H9 (cell line): ENCODE measurements at regions not wholly inside any gene's neighbourhood (a gene's known extent, or its start where the extent isn't known, plus 50 kb on each side); places are given as distances from the start of the nearest gene placed in this dataset.

Source experiments
- DNase-seq: peaks from one replicate; pipeline ENCODE4 v3.0.0-alpha.2; 2017
- H2AFZ ChIP-seq: one replicate; pipeline ENCODE4 v1.6.1; 2013; ENCODE audit warnings: mild to moderate bottlenecking, low read length, control low read depth, moderate library complexity
- H2AK5ac ChIP-seq: 2 replicates; pipeline ENCODE4 v1.6.1; 2013; ENCODE audit warnings: low read length, control low read depth, mixed read lengths; ENCODE audit not compliant: insufficient read length
- H2BK120ac ChIP-seq: one replicate; pipeline ENCODE4 v1.6.1; 2013; ENCODE audit warnings: low read depth, mild to moderate bottlenecking, low read length, control low read depth, inconsistent platforms; ENCODE audit not compliant: poor library complexity, severe bottlenecking
- H2BK12ac ChIP-seq: 2 replicates; pipeline ENCODE4 v1.6.1; 2013; ENCODE audit warnings: low read length, control low read depth, mixed read lengths, low read depth; ENCODE audit not compliant: insufficient read length
- H2BK15ac ChIP-seq: 2 replicates; pipeline ENCODE4 v1.6.1; 2013; ENCODE audit warnings: low read depth, low read length, control low read depth
- H2BK20ac ChIP-seq: one replicate; pipeline ENCODE4 v1.6.1; 2013; ENCODE audit warnings: low read depth, mild to moderate bottlenecking, low read length, control low read depth, inconsistent platforms; ENCODE audit not compliant: poor library complexity, severe bottlenecking
- H2BK5ac ChIP-seq: 2 replicates; pipeline ENCODE4 v1.6.1; 2013; ENCODE audit warnings: low read length, control low read depth, mixed read lengths; ENCODE audit not compliant: insufficient read length
- H3K14ac ChIP-seq: 2 replicates; pipeline ENCODE4 v1.6.1; 2013; ENCODE audit warnings: low read length, control low read depth; ENCODE audit not compliant: insufficient read depth
- H3K18ac ChIP-seq: 2 replicates; pipeline ENCODE4 v1.6.1; 2013; ENCODE audit warnings: low read depth, mild to moderate bottlenecking, mixed read lengths, low read length, control low read depth; ENCODE audit not compliant: insufficient read length
- H3K23ac ChIP-seq: 2 replicates; pipeline ENCODE4 v1.6.1; 2013; ENCODE audit warnings: low read length, control low read depth, mixed read lengths, low read depth; ENCODE audit not compliant: insufficient read length
- H3K23me2 ChIP-seq: 2 replicates; pipeline ENCODE4 v1.6.1; 2013; ENCODE audit warnings: low read depth, mild to moderate bottlenecking, mixed read lengths, low read length, control low read depth; ENCODE audit not compliant: insufficient read length, poor library complexity, severe bottlenecking
- H3K27ac ChIP-seq: 2 replicates; pipeline ENCODE4 v1.5.1; 2013; ENCODE audit warnings: low read length, control low read depth, mixed read lengths, low read depth; ENCODE audit not compliant: insufficient read length
- H3K27me3 ChIP-seq: 2 replicates; pipeline ENCODE4 v1.6.1; 2013; ENCODE audit warnings: low read length, control low read depth, inconsistent platforms; ENCODE audit not compliant: insufficient read depth
- H3K4ac ChIP-seq: 2 replicates; pipeline ENCODE4 v1.6.1; 2013; ENCODE audit warnings: low read depth, mild to moderate bottlenecking, control low read depth, inconsistent platforms, low read length, moderate library complexity
- H3K4me1 ChIP-seq: 2 replicates; pipeline ENCODE4 v1.6.1; 2013; ENCODE audit warnings: low read length, control low read depth, inconsistent platforms; ENCODE audit not compliant: insufficient read depth
- H3K4me2 ChIP-seq: 2 replicates; pipeline ENCODE4 v1.6.1; 2013; ENCODE audit warnings: low read length, control low read depth, mixed read lengths; ENCODE audit not compliant: insufficient read length, insufficient read depth
- H3K56ac ChIP-seq: 2 replicates; pipeline ENCODE4 v1.6.1; 2013; ENCODE audit warnings: low read depth, mild to moderate bottlenecking, mixed read lengths, low read length, control low read depth; ENCODE audit not compliant: insufficient read length
- H3K79me1 ChIP-seq: 2 replicates; pipeline ENCODE4 v1.6.1; 2013; ENCODE audit warnings: low read depth, mild to moderate bottlenecking, moderate library complexity, low read length, control low read depth, inconsistent platforms; ENCODE audit not compliant: insufficient read depth, poor library complexity, severe bottlenecking
- H3K79me2 ChIP-seq: 2 replicates; pipeline ENCODE4 v1.6.1; 2013; ENCODE audit warnings: low read length, control low read depth, inconsistent platforms; ENCODE audit not compliant: insufficient read depth
- H3K9ac ChIP-seq: 2 replicates; pipeline ENCODE4 v1.6.1; 2013; ENCODE audit warnings: low read length, control low read depth, mixed read lengths; ENCODE audit not compliant: insufficient read length; ENCODE audit errors: extremely low read depth
- H3K9me3 ChIP-seq: one replicate; pipeline ENCODE4 v1.6.1; 2013; ENCODE audit warnings: low read depth, low read length, inconsistent platforms; ENCODE audit not compliant: control insufficient read depth
- H3T11ph ChIP-seq: one replicate; pipeline ENCODE4 v1.6.1; 2013; ENCODE audit warnings: mild to moderate bottlenecking, low read length, control low read depth, inconsistent platforms
- H4K20me1 ChIP-seq: one replicate; pipeline ENCODE4 v1.6.1; 2013; ENCODE audit not compliant: control insufficient read depth, insufficient read length, insufficient read depth
- H4K5ac ChIP-seq: 2 replicates; pipeline ENCODE4 v1.6.1; 2013; ENCODE audit warnings: low read depth, mild to moderate bottlenecking, mixed read lengths, low read length, control low read depth; ENCODE audit not compliant: insufficient read length
- H4K8ac ChIP-seq: replicated peaks from 2 replicates; pipeline ENCODE4 v1.6.1; 2013; ENCODE audit warnings: low read length, control low read depth, mixed read lengths, low read depth; ENCODE audit not compliant: insufficient read length
- H4K91ac ChIP-seq: 2 replicates; pipeline ENCODE4 v1.6.1; 2013; ENCODE audit warnings: low read depth, mild to moderate bottlenecking, moderate library complexity, mixed read lengths, low read length, control low read depth; ENCODE audit not compliant: insufficient read length
- H3K27ac Mint-ChIP-seq, 3 experiments: 2 replicates in 2 of 3; 3 replicates in 1 of 3; pipeline ENCODE4 v1.8.0; 2020 to 2021; ENCODE audit warnings: mixed read lengths in 3 of 3, mild to moderate bottlenecking in 1 of 3, moderate library complexity in 1 of 3
- H3K27me3 Mint-ChIP-seq: 2 replicates; pipeline ENCODE4 v1.8.0; 2021; ENCODE audit warnings: low read depth, mild to moderate bottlenecking, moderate library complexity, mixed read lengths
- H3K36me3 Mint-ChIP-seq, 3 experiments: 2 replicates in 2 of 3; 3 replicates in 1 of 3; pipeline ENCODE4 v1.8.0; 2020 to 2021; ENCODE audit warnings: low read depth in 3 of 3, mixed read lengths in 3 of 3; ENCODE audit not compliant: insufficient read depth in 1 of 3
- H3K4me1 Mint-ChIP-seq, 2 experiments: 2 replicates each; pipeline ENCODE4 v1.8.0; 2020; ENCODE audit warnings: mixed read lengths in 2 of 2
- H3K4me3 Mint-ChIP-seq, 2 experiments: 2 replicates in 1 of 2; 3 replicates in 1 of 2; pipeline ENCODE4 v1.8.0; 2020 to 2021; ENCODE audit warnings: mild to moderate bottlenecking in 2 of 2, mixed read lengths in 2 of 2, moderate library complexity in 1 of 2
- H3K9me3 Mint-ChIP-seq, 2 experiments: 2 replicates in 1 of 2; 3 replicates in 1 of 2; pipeline ENCODE4 v1.8.0; 2020; ENCODE audit warnings: mild to moderate bottlenecking in 2 of 2, mixed read lengths in 2 of 2, moderate library complexity in 1 of 2
- WGBS: extraction: QIAGEN DNeasy Blood & Tissue Kit; methylation state at CpG from one replicate; pipeline ENCODE4 v1.1.7; 2013; ENCODE audit warnings: missing lambda C conversion rate, low lambda C conversion rate, mixed read lengths; ENCODE audit not compliant: insufficient read length; ENCODE audit errors: extremely low coverage; 5-methylcytosine and 5-hydroxymethylcytosine counted together
- TF ChIP-seq, protein P1 (sequence below): fragments of 200-600 bp; sonication (generic); conservative IDR thresholded peaks from 3 replicates; pipeline ENCODE4 v1.8.0; 2021; ENCODE audit warnings: antibody characterized with exemption, mild to moderate bottlenecking

DNA sequence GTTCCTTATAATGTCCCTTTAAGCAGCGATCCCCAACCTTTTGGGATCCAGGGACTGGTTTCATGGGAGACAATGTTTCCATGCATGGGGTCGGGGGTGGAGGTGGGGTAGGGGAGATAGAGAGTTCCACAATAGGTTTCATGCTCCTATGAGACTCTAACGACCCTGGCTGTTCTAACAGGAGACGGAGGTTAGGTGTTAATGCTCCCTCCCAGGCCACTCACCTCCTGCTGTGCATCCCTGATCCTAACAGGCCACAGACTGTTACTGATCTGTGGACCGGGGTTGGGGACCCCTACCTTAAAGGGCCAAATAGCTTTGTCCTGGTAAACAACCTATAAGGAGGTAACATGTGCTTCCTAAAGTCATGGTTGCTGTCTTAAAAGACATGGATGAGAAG is 602.5 kb upstream of the RGMB start:
- Histone ChIP-seq H3K9ac (no peak overlapping the region), H3K27me3 (no peaks in the 10 kb centered on the region), H2BK120ac (no peak overlapping the region), H3K27ac (no peak overlapping the region), H2BK20ac (no peak overlapping the region), H4K20me1 (no peaks in the 10 kb centered on the region), H3T11ph (no peak overlapping the region), H3K4ac (no peak overlapping the region), H3K23ac (no peak overlapping the region), H3K14ac (no peak overlapping the region), H3K56ac (no peak overlapping the region), H3K4me2 (no peak overlapping the region), H2BK15ac (no peak overlapping the region), H3K79me2 (no peaks in the 10 kb centered on the region), H3K18ac (no peak overlapping the region), H2BK12ac (no peak overlapping the region), H3K79me1 (no peaks in the 10 kb centered on the region), H2AK5ac (no peak overlapping the region), H4K8ac (no peak overlapping the region), H3K9me3 (no peaks in the 10 kb centered on the region), H2BK5ac (no peak overlapping the region), H2AFZ (no peak overlapping the region), H3K4me1 (no peaks in the 10 kb centered on the region), H4K91ac (no peak overlapping the region), H4K5ac (no peak overlapping the region), H3K23me2 (no peaks in the 10 kb centered on the region)
- no CpG with 5 or more reads among the region's 5 CpGs for whole genome bisulfite sequencing
- H3K27me3 Mint-ChIP-seq: no peaks in the 10 kb centered on the region
- peaks cover 2% of the 10 kb centered on the region in 2 experiments; a peak in 1 of 4 replicates for H3K4me1 Mint-ChIP-seq
- no peak overlapping the region for H3K4me3 Mint-ChIP-seq
- no peak for DNase-seq
- H3K9me3 Mint-ChIP-seq: no peaks in the 10 kb centered on the region
- H3K36me3 Mint-ChIP-seq: no peaks in the 10 kb centered on the region
- TF ChIP-seq, protein P1, sequence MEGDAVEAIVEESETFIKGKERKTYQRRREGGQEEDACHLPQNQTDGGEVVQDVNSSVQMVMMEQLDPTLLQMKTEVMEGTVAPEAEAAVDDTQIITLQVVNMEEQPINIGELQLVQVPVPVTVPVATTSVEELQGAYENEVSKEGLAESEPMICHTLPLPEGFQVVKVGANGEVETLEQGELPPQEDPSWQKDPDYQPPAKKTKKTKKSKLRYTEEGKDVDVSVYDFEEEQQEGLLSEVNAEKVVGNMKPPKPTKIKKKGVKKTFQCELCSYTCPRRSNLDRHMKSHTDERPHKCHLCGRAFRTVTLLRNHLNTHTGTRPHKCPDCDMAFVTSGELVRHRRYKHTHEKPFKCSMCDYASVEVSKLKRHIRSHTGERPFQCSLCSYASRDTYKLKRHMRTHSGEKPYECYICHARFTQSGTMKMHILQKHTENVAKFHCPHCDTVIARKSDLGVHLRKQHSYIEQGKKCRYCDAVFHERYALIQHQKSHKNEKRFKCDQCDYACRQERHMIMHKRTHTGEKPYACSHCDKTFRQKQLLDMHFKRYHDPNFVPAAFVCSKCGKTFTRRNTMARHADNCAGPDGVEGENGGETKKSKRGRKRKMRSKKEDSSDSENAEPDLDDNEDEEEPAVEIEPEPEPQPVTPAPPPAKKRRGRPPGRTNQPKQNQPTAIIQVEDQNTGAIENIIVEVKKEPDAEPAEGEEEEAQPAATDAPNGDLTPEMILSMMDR: no peak
- H3K27ac Mint-ChIP-seq: no peak overlapping the region
